ENCODE measurements at regions not wholly inside any gene's neighbourhood (a gene's known extent, or its start where the extent isn't known, plus 50 kb on each side); places are given as distances from the start of the nearest gene placed in this dataset.

DNA sequence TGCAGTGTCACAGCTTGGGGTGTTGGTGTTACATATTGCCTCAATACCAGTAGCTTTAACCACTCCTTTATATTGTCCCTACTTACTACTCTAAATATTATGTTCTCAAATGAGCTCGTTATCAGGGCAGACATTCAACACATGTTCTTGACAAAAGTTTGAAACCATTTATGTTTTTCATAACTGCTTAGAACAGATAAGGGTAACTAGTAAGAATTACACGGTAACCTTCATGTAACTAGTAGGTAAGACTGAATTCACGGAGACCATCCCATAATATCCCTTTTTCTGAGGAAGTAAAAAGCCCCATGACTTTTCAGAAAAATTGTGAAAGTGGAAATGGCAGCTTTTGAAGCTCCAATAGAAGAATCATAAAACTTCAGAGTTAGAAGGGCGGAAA lies 59.6 kb upstream of the CENPW start:
- Histone ChIP-seq H3K9me3 (replicated peaks; ENCODE audit: control insufficient read depth, insufficient read depth, low read depth, low read length) (no peaks in the 10 kb centered on the region), H3K4me1 (replicated peaks in 1 of 2; ENCODE audit: control insufficient read depth in 2 of 2, insufficient read depth in 2 of 2, low read length in 2 of 2) (no peaks in the 10 kb centered on the region), H3K4me2 (ENCODE audit: insufficient read depth, low read length) (no peak overlapping the region), H3K27ac (ENCODE audit: extremely low read depth, low read depth, low read length) (no peak overlapping the region), H3K9ac (ENCODE audit: insufficient read depth in 1 of 2, low read depth in 2 of 2, low read length in 2 of 2) (no peak overlapping the region), H3K4me3 (no peak overlapping the region), H2AFZ (ENCODE audit: low read depth, low read length) (no peak overlapping the region), H3K9me1 (ENCODE audit: control insufficient read depth, insufficient read depth, low read length) (no peaks in the 10 kb centered on the region), H3K36me3 (ENCODE audit: control insufficient read depth, insufficient read depth, low read length) (no peaks in the 10 kb centered on the region), H3K27me3 (ENCODE audit: control insufficient read depth in 2 of 2, insufficient read depth in 2 of 2, low read length in 2 of 2) (no peaks in the 10 kb centered on the region), H3K79me2 (ENCODE audit: control insufficient read depth, insufficient read depth, low read length) (no peaks in the 10 kb centered on the region), H4K20me1 (replicated peaks; ENCODE audit: control insufficient read depth, insufficient read depth, low read length) (no peaks in the 10 kb centered on the region)
- 11% methylated on average over 4 of the region's 4 CpGs for WGBS (ENCODE audit: insufficient coverage, low coverage, missing lambda C conversion rate)
- BruUV-seq (replicated peaks): no TSS peak
- no peak for TF ChIP-seq ZNF780A (CRISPR knock-in tag; IDR thresholded peaks at IDR 0.05)
- TF ChIP-seq, protein P1, sequence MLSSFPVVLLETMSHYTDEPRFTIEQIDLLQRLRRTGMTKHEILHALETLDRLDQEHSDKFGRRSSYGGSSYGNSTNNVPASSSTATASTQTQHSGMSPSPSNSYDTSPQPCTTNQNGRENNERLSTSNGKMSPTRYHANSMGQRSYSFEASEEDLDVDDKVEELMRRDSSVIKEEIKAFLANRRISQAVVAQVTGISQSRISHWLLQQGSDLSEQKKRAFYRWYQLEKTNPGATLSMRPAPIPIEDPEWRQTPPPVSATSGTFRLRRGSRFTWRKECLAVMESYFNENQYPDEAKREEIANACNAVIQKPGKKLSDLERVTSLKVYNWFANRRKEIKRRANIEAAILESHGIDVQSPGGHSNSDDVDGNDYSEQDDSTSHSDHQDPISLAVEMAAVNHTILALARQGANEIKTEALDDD (IDR thresholded peaks at IDR 0.05): peak; percentile 92
- FAIRE-seq: no peak
- ChIA-PET POLR2A (no interaction called here), CTCF (ENCODE audit: low intra/inter-chr PET ratio) (no interaction called here)
- in situ Hi-C loops (cut with MboI) (loop anchor here (5.0 kb wide), 1 partner anchor 63 kb away; no protein-coding TSS in a partner anchor), intact Hi-C loops (cut with micrococcal nuclease) (no loop called here)
- DNase-seq (ENCODE audit: extremely low read depth in 1 of 4, low spot score in 3 of 4): peak in 1 of 4 experiments; percentile 4
- ATAC-seq: no peak

- Histone ChIP-seq H4K20me1 (replicated peaks; ENCODE audit: control insufficient read depth, insufficient read depth, low read length) (no peaks in the 10 kb centered on the region), H3K27ac (ENCODE audit: extremely low read depth, low read depth, low read length) (no peak overlapping the region), H3K9ac (ENCODE audit: insufficient read depth in 1 of 2, low read depth in 2 of 2, low read length in 2 of 2) (no peak overlapping the region), H3K36me3 (ENCODE audit: control insufficient read depth, insufficient read depth, low read length) (no peaks in the 10 kb centered on the region), H3K4me2 (ENCODE audit: insufficient read depth, low read length) (no peak overlapping the region), H3K4me1 (replicated peaks in 1 of 2; ENCODE audit: control insufficient read depth in 2 of 2, insufficient read depth in 2 of 2, low read length in 2 of 2) (no peaks in the 10 kb centered on the region), H3K9me1 (ENCODE audit: control insufficient read depth, insufficient read depth, low read length) (no peaks in the 10 kb centered on the region), H3K27me3 (ENCODE audit: control insufficient read depth in 2 of 2, insufficient read depth in 2 of 2, low read length in 2 of 2) (no peaks in the 10 kb centered on the region), H3K79me2 (ENCODE audit: control insufficient read depth, insufficient read depth, low read length) (no peaks in the 10 kb centered on the region), H3K9me3 (replicated peaks; ENCODE audit: control insufficient read depth, insufficient read depth, low read depth, low read length) (no peaks in the 10 kb centered on the region), H2AFZ (ENCODE audit: low read depth, low read length) (no peak overlapping the region), H3K4me3 (no peak overlapping the region)
- DNase-seq (ENCODE audit: extremely low read depth in 1 of 4, low spot score in 3 of 4): no peak
- in situ Hi-C loops (cut with MboI): no loop called here
- BruUV-seq (replicated peaks): no TSS peak
- ChIA-PET POLR2A (no interaction called here), CTCF (ENCODE audit: low intra/inter-chr PET ratio) (no interaction called here)
- intact Hi-C loops (cut with micrococcal nuclease): no loop called here
- WGBS (ENCODE audit: insufficient coverage, low coverage, missing lambda C conversion rate): 32% methylated on average over 4 of the region's 4 CpGs
- ATAC-seq: no peak
- FAIRE-seq: no peak
- no peak for TF ChIP-seq SMAD1 (IDR thresholded peaks at IDR 0.05; ENCODE audit: low read depth, low read length, partially characterized antibody)
- TF ChIP-seq, protein P2, sequence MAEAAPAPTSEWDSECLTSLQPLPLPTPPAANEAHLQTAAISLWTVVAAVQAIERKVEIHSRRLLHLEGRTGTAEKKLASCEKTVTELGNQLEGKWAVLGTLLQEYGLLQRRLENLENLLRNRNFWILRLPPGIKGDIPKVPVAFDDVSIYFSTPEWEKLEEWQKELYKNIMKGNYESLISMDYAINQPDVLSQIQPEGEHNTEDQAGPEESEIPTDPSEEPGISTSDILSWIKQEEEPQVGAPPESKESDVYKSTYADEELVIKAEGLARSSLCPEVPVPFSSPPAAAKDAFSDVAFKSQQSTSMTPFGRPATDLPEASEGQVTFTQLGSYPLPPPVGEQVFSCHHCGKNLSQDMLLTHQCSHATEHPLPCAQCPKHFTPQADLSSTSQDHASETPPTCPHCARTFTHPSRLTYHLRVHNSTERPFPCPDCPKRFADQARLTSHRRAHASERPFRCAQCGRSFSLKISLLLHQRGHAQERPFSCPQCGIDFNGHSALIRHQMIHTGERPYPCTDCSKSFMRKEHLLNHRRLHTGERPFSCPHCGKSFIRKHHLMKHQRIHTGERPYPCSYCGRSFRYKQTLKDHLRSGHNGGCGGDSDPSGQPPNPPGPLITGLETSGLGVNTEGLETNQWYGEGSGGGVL (CRISPR knock-in tag; IDR thresholded peaks at IDR 0.05): no peak
- no peak for TF ChIP-seq ZNF174 (CRISPR knock-in tag; IDR thresholded peaks at IDR 0.05)
- TF ChIP-seq SMAD2 (IDR thresholded peaks at IDR 0.05; ENCODE audit: low read depth, low read length): no peak
- no peak for TF ChIP-seq ZFP30 (CRISPR knock-in tag; IDR thresholded peaks at IDR 0.05; ENCODE audit: borderline replicate concordance)
- no peak for TF ChIP-seq SMAD4 (CRISPR knock-in tag; conservative IDR thresholded peaks at IDR 0.05)
- no peak for TF ChIP-seq KAT7 (CRISPR knock-in tag; IDR thresholded peaks at IDR 0.05; ENCODE audit: borderline replicate concordance)
- TF ChIP-seq, protein P3, sequence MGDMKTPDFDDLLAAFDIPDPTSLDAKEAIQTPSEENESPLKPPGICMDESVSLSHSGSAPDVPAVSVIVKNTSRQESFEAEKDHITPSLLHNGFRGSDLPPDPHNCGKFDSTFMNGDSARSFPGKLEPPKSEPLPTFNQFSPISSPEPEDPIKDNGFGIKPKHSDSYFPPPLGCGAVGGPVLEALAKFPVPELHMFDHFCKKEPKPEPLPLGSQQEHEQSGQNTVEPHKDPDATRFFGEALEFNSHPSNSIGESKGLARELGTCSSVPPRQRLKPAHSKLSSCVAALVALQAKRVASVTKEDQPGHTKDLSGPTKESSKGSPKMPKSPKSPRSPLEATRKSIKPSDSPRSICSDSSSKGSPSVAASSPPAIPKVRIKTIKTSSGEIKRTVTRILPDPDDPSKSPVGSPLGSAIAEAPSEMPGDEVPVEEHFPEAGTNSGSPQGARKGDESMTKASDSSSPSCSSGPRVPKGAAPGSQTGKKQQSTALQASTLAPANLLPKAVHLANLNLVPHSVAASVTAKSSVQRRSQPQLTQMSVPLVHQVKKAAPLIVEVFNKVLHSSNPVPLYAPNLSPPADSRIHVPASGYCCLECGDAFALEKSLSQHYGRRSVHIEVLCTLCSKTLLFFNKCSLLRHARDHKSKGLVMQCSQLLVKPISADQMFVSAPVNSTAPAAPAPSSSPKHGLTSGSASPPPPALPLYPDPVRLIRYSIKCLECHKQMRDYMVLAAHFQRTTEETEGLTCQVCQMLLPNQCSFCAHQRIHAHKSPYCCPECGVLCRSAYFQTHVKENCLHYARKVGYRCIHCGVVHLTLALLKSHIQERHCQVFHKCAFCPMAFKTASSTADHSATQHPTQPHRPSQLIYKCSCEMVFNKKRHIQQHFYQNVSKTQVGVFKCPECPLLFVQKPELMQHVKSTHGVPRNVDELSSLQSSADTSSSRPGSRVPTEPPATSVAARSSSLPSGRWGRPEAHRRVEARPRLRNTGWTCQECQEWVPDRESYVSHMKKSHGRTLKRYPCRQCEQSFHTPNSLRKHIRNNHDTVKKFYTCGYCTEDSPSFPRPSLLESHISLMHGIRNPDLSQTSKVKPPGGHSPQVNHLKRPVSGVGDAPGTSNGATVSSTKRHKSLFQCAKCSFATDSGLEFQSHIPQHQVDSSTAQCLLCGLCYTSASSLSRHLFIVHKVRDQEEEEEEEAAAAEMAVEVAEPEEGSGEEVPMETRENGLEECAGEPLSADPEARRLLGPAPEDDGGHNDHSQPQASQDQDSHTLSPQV (IDR thresholded peaks at IDR 0.05): no peak
These were observed 54.0 kb upstream of the CENPW start for GRCh38 chr6:126285871-126286365.
